ENCODE measurements at regions not wholly inside any gene's neighbourhood (a gene's known extent, or its start where the extent isn't known, plus 50 kb on each side); places are given as distances from the start of the nearest gene placed in this dataset.
A peak's percentile ranks its signal among the peaks of the same experiment; 100 is the strongest.
"Not testable (repeated sequence)": the region's sequence is repeated elsewhere in the genome, so short reads cannot be mapped to it uniquely, and the experiment has no call there.

DNA sequence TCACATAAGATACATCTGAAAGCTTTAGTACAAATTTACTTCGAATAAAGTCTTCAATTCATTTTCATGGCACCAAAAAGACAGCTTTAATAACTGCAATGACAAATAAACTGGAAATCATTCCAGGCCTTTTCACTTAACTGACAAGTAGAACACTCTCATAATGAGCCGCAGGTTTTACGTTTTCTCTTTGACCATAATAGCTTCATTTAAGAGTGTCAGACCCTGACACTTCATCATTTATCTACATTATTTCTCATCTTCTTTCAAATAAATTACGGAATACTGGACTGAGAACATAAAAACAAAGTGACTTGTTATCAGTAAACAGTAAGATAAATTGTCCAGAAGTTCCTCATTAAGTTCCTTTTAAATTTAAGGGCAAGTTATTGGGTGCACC, 1252.9 kb upstream of the ACVR2A start:
- in situ Hi-C loops (cut with HindIII; ENCODE audit: low pct_ligation_motif_present, low pct_unique_long_range_greater_than_20kb, low sequenced_read_pairs) = no loop called here
- DNase-seq = no peak

- DNase-seq = no peak
- in situ Hi-C loops (cut with HindIII; ENCODE audit: low pct_ligation_motif_present, low pct_unique_long_range_greater_than_20kb, low sequenced_read_pairs) = no loop called here
Observed at GRCh38 chr2:146587291-146587713, 1257.5 kb upstream of the ACVR2A start.

GRCh38 chr2:146584316-146584715, 1260.5 kb upstream of the ACVR2A start:
- in situ Hi-C loops (cut with HindIII; ENCODE audit: low pct_ligation_motif_present, low pct_unique_long_range_greater_than_20kb, low sequenced_read_pairs) = no loop called here
- DNase-seq = no peak

DNA sequence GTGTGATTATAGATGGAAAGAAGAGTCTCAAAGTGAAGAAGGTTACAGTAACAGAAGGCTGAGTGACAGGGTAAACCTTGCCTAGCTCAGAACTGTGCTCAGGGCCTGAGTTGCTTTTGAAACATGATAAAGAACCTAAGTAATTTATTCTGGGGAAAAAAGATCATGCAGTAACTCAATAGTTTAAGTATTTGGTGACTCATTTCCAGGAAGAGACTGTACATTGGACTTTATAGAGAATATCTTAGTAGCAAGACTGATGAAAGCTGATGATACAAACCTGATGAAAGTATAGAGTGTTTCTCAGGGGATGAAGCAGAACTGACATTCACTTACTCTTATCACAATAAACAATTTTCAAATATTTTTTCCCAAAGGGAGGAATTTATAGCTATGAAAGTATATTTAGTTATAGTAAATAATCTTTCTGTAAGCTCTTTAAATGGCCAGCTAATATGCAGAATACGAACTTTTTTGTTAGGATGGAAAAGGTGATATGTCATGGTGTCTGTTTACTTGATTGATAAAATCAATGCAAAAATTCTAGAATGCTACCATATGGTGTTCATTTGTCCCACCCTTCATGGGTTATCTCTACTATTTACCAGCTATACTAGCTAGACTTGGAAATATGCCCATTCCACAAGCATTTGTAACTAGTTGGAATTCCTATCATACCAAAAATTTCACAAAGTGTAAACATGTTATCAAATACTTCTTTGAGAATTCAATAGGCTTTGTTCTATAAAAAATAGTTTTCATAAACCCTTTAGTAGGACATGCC, 1265.5 kb upstream of the ACVR2A start:
- peak; percentile 74 for DNase-seq
- in situ Hi-C loops (cut with HindIII; ENCODE audit: low pct_ligation_motif_present, low pct_unique_long_range_greater_than_20kb, low sequenced_read_pairs) = no loop called here

GRCh38 chr2:146576339-146577111, 1268.3 kb upstream of the ACVR2A start:
- in situ Hi-C loops (cut with HindIII; ENCODE audit: low pct_ligation_motif_present, low pct_unique_long_range_greater_than_20kb, low sequenced_read_pairs) = no loop called here
- no peak for DNase-seq

- DNase-seq = no peak
- in situ Hi-C loops (cut with HindIII; ENCODE audit: low pct_ligation_motif_present, low pct_unique_long_range_greater_than_20kb, low sequenced_read_pairs) = no loop called here
Observed at GRCh38 chr2:146572598-146572997, 1272.2 kb upstream of the ACVR2A start.

DNA sequence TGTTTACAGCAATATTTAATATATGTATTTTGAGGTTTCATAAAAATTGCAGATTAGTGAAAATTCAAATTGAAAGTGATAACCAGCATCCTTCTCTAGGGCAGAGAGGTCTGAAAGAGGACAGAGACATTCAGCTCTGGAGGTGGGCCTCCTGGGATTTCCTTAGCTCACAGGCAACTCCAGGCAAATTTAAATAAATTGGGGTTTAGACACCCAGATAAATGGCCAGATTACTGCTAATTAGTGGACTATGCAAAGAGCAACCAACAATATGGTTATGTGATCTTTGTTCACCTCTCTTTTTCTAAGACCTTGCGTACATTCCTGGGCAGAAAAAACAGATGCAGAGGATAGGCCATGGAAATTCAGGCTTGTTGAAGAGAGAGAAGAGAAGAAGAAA, 1282.8 kb upstream of the ACVR2A start:
- in situ Hi-C loops (cut with HindIII; ENCODE audit: low pct_ligation_motif_present, low pct_unique_long_range_greater_than_20kb, low sequenced_read_pairs) = no loop called here
- no peak for DNase-seq

DNA sequence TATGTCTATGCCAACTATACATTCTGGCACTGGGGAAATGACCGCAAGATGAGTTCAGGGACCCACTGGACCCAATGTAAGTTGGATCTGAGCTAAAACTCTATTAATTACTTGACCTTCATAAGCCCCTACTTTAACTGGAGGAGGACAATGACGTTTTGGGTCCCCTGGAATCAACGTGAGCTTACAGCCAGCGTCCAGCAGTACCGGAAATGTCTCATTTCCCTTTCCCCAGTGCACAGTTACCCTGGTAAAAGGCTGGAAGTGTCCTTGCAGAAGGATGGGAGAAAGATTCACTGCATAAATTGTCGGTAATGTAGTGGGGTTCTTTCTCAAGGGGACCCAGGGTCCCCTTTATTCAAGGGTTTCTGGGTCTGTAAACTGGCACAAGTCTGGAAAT, 1297.6 kb upstream of the ACVR2A start:
- DNase-seq = no peak
- in situ Hi-C loops (cut with HindIII; ENCODE audit: low pct_ligation_motif_present, low pct_unique_long_range_greater_than_20kb, low sequenced_read_pairs) = no loop called here

DNA sequence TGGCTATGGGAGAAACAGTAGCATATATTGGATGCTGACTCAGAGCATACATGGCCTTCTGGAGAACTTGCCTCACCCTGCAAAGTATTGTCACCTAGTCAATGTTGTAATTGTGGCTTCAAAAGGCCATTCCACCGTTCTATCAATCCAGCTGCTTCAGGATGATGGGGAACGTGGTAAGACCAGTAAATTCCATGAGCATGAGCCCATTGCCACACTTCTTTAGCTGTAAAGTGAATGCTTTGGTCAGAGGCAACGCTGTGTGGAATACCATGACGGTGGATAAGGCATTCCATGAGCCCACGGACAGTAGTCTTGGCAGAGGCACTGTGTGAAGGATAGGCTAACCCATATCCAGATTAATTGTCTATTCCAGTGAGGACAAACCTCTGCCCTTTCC, 1300.1 kb upstream of the ACVR2A start:
- no peak for DNase-seq
- in situ Hi-C loops (cut with HindIII; ENCODE audit: low pct_ligation_motif_present, low pct_unique_long_range_greater_than_20kb, low sequenced_read_pairs) = no loop called here

- no peak for DNase-seq
- in situ Hi-C loops (cut with HindIII; ENCODE audit: low pct_ligation_motif_present, low pct_unique_long_range_greater_than_20kb, low sequenced_read_pairs) = no loop called here
Observed at GRCh38 chr2:146541896-146542295, 1302.9 kb upstream of the ACVR2A start.

DNA sequence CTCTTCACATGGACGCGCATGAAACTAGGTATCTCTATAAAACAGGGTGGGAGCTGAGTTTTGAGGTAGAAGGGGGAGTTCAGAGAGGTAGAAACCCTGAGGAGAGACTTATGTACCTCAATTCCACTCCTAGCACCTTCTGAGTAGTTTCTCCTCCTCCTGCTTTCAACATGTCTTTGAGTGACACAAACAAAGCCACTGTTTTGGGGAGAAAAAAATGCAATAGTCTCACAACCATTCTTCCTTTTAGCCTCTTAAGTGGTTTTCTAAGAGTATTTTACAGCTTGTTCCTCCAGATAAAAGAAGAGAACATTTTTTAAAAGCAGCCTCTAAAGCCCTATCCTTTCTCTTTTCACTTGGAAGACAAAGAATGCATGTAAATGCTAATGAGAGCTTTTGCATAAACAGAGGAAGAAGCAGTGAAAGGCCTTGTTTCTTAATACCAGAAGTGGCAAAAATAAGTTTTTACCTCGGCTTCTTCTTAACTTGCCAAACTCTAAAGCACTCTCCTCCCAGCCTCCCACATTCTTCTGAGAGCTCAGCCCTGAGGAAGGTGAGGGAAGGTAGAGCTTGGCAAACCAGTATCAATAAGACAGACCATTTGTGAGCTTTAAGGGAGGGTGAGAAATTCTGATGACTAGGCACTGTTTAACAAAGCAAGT, 1304.4 kb upstream of the ACVR2A start:
- DNase-seq = no peak
- in situ Hi-C loops (cut with HindIII; ENCODE audit: low pct_ligation_motif_present, low pct_unique_long_range_greater_than_20kb, low sequenced_read_pairs) = no loop called here

- DNase-seq; in situ Hi-C loops (cut with HindIII; ENCODE audit: low pct_ligation_motif_present, low pct_unique_long_range_greater_than_20kb, low sequenced_read_pairs): not testable (repeated sequence)
Observed at GRCh38 chr2:146539739-146540138, 1305.1 kb upstream of the ACVR2A start.

DNA sequence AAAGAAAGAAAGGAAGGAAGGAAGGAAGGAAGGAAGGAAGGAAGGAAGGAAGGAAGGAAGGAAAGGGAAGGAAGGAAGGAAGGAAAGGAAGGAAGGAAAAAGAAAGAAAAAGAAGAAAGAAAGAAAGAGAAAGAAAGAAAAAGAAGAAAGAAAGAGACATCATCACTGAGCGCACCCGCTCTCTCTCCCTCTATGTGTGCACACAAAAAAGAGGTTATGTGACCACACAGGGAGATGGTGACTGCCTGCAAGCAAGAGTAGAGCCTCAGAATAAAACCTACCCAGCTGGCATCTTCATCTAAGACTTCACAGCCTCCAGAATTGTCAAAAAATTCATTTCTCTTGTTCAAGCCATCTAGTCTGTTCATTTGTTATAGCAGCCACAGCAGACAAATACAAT, 1307.4 kb upstream of the ACVR2A start:
- in situ Hi-C loops (cut with HindIII; ENCODE audit: low pct_ligation_motif_present, low pct_unique_long_range_greater_than_20kb, low sequenced_read_pairs) = no loop called here
- no peak for DNase-seq

GRCh38 chr2:146532509-146533147, 1312.2 kb upstream of the ACVR2A start:
- in situ Hi-C loops (cut with HindIII; ENCODE audit: low pct_ligation_motif_present, low pct_unique_long_range_greater_than_20kb, low sequenced_read_pairs) = no loop called here
- DNase-seq = no peak

DNA sequence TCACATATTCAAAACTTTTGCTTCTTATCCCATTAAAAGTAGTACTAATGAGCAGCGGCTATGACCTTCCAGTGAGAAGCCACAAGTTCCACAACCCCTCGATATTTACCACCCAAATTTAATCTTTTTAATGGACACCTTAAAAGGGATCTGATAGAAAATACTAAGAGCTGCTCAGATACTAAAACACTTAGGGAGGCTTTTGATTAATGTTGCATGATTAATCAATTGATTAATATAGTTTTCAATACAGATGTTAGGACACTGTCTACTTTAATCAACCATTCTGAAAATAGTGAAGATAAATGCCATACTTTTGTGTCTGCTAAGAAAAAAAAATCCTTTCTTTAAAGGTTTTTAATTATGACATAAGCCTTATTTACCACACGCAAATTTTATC, 1312.8 kb upstream of the ACVR2A start:
- no peak for DNase-seq
- in situ Hi-C loops (cut with HindIII; ENCODE audit: low pct_ligation_motif_present, low pct_unique_long_range_greater_than_20kb, low sequenced_read_pairs) = no loop called here

DNA sequence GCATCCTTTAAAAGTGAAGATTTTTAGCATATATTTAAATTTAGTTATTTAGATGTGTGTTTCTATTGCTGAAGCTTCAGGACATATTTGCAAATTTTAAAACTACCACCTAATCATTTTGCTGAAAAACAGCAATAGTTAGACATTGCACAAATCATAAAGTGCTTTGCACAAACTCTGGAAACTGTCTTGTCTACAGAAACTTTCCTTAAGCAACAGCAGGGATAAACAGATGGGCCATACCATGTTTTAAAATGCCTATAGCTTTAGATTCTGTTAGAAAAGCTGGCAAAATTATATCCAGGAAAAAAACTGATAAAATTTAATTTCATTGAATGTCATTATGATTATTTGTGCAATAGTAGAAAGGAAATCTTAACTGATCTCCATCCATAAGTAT, 1313.9 kb upstream of the ACVR2A start:
- DNase-seq = no peak
- in situ Hi-C loops (cut with HindIII; ENCODE audit: low pct_ligation_motif_present, low pct_unique_long_range_greater_than_20kb, low sequenced_read_pairs) = no loop called here

GRCh38 chr2:146527166-146527565, 1317.7 kb upstream of the ACVR2A start:
- in situ Hi-C loops (cut with HindIII; ENCODE audit: low pct_ligation_motif_present, low pct_unique_long_range_greater_than_20kb, low sequenced_read_pairs) = no loop called here
- no peak for DNase-seq

DNA sequence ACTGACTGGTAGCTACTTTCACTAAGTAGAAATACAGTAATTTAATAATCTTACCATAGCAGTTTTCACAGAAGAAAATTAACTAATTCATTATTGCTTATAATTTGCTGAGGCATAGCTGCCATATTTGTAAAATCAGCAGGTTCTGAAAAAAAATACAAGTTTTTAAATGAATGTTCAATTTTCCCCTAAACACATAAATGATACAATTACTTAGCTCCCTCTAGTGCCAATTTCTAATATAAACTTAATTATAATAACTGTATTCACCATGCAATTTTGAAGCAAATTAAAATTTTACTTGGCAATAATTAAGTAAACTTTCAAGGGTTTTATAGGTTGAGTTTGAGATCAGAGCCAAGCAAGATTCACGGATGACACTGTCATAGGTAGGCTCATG, 1321.6 kb upstream of the ACVR2A start:
- DNase-seq = peak; percentile 38
- in situ Hi-C loops (cut with HindIII; ENCODE audit: low pct_ligation_motif_present, low pct_unique_long_range_greater_than_20kb, low sequenced_read_pairs) = no loop called here

GRCh38 chr2:146506851-146507250, 1338.0 kb upstream of the ACVR2A start:
- DNase-seq = no peak
- in situ Hi-C loops (cut with HindIII; ENCODE audit: low pct_ligation_motif_present, low pct_unique_long_range_greater_than_20kb, low sequenced_read_pairs) = no loop called here
